HFFc6 (cell line): ENCODE measurements at regions not wholly inside any gene's neighbourhood (a gene's known extent, or its start where the extent isn't known, plus 50 kb on each side); places are given as distances from the start of the nearest gene placed in this dataset.

Experiments
- DNase-seq: peaks from one replicate; pipeline ENCODE4 v3.0.0-alpha.2; 2018
- H3K27ac Mint-ChIP-seq: 2 replicates; pipeline ENCODE4 v1.8.0; 2020; ENCODE audit warnings: mild to moderate bottlenecking, mixed read lengths
- H3K27me3 Mint-ChIP-seq: 2 replicates; pipeline ENCODE4 v1.8.0; 2021; ENCODE audit warnings: mild to moderate bottlenecking, moderate library complexity, mixed read lengths; ENCODE audit not compliant: insufficient read depth
- H3K36me3 Mint-ChIP-seq: 2 replicates; pipeline ENCODE4 v1.8.0; 2021; ENCODE audit warnings: low read depth, mixed read lengths
- H3K4me1 Mint-ChIP-seq: 2 replicates; pipeline ENCODE4 v1.8.0; 2020; ENCODE audit warnings: low read depth, mixed read lengths
- H3K4me3 Mint-ChIP-seq: 2 replicates; pipeline ENCODE4 v1.8.0; 2020; ENCODE audit warnings: mild to moderate bottlenecking, moderate library complexity, mixed read lengths
- H3K9me3 Mint-ChIP-seq: 2 replicates; pipeline ENCODE4 v1.8.0; 2020; ENCODE audit warnings: mild to moderate bottlenecking, mixed read lengths
- TF ChIP-seq, protein P1 (sequence below): fragments of 200-600 bp; sonication (generic); IDR thresholded peaks from 2 replicates; pipeline ENCODE4 v1.5.0; 2021; ENCODE audit warnings: antibody characterized with exemption, mild to moderate bottlenecking

- Mint-ChIP-seq H3K36me3 (no peaks in the 10 kb centered on the region), H3K4me3 (no peak overlapping the region), H3K9me3 (no peaks in the 10 kb centered on the region), H3K4me1 (no peaks in the 10 kb centered on the region), H3K27ac (no peak overlapping the region), H3K27me3 (peaks cover 3% of the 10 kb centered on the region; the same call in 1 of the 2 replicates)
- TF ChIP-seq, protein P1, sequence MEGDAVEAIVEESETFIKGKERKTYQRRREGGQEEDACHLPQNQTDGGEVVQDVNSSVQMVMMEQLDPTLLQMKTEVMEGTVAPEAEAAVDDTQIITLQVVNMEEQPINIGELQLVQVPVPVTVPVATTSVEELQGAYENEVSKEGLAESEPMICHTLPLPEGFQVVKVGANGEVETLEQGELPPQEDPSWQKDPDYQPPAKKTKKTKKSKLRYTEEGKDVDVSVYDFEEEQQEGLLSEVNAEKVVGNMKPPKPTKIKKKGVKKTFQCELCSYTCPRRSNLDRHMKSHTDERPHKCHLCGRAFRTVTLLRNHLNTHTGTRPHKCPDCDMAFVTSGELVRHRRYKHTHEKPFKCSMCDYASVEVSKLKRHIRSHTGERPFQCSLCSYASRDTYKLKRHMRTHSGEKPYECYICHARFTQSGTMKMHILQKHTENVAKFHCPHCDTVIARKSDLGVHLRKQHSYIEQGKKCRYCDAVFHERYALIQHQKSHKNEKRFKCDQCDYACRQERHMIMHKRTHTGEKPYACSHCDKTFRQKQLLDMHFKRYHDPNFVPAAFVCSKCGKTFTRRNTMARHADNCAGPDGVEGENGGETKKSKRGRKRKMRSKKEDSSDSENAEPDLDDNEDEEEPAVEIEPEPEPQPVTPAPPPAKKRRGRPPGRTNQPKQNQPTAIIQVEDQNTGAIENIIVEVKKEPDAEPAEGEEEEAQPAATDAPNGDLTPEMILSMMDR, result no peak
- DNase-seq, result no peak
Observed at GRCh38 chr12:22740656-22741355, 115.8 kb downstream of the ETNK1 start.

GRCh38 chr12:22743700-22744099 is 118.7 kb downstream of the ETNK1 start:
- Mint-ChIP-seq H3K9me3 (no peaks in the 10 kb centered on the region), H3K36me3 (no peaks in the 10 kb centered on the region), H3K4me3 (no peak overlapping the region), H3K27ac (no peak overlapping the region), H3K27me3 (peaks cover 3% of the 10 kb centered on the region; the same call in 1 of the 2 replicates), H3K4me1 (no peaks in the 10 kb centered on the region)
- no peak for DNase-seq
- TF ChIP-seq, protein P1, result no peak

DNA sequence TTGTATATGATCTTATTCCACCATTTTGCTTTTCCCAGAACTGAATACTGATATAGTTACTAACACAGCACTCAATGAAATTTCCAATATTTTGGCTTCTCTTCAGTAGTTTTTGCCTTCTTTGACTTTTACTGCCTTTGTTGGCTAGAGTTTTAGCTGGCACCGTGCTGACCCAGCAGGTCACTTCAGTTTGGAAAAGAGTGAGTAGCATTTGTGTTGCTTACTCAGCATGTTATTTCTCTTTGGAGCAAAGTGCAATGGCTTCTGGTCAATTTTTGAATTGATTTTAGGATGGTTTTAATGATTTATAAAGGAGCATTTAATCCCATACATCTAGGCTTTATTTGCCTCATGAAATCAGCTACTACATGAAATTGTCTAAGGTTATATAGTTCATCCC is 119.2 kb downstream of the ETNK1 start:
- Mint-ChIP-seq H3K27ac (no peak overlapping the region), H3K36me3 (no peaks in the 10 kb centered on the region), H3K27me3 (peaks cover 1% of the 10 kb centered on the region; the same call in 1 of the 2 replicates), H3K4me3 (no peak overlapping the region), H3K9me3 (no peaks in the 10 kb centered on the region), H3K4me1 (no peaks in the 10 kb centered on the region)
- TF ChIP-seq, protein P1, result no peak
- no peak for DNase-seq

GRCh38 chr12:22746720-22747119 is 121.7 kb downstream of the ETNK1 start:
- H3K27ac Mint-ChIP-seq, result no peak overlapping the region
- peaks cover 5% of the 10 kb centered on the region; the same call in 1 of the 2 replicates for H3K9me3 Mint-ChIP-seq
- no peak for DNase-seq
- no peaks in the 10 kb centered on the region for H3K4me1 Mint-ChIP-seq
- no peaks in the 10 kb centered on the region; the same call in 1 of the 2 replicates for H3K27me3 Mint-ChIP-seq
- TF ChIP-seq, protein P1, result no peak
- H3K36me3 Mint-ChIP-seq, result no peaks in the 10 kb centered on the region
- H3K4me3 Mint-ChIP-seq, result no peak overlapping the region

- Mint-ChIP-seq H3K27me3 (no peaks in the 10 kb centered on the region; the same call in none of the 2 replicates), H3K9me3 (peaks cover 5% of the 10 kb centered on the region; the same call in 1 of the 2 replicates), H3K36me3 (no peaks in the 10 kb centered on the region), H3K27ac (no peak overlapping the region), H3K4me1 (no peaks in the 10 kb centered on the region), H3K4me3 (no peak overlapping the region)
- no peak for DNase-seq
- TF ChIP-seq, protein P1, result no peak
Observed at GRCh38 chr12:22755629-22756028, 130.7 kb downstream of the ETNK1 start.
